NCI-H748 treated with DMSO at 0.1 percent for 48 hours (cell line): ENCODE measurements at regions not wholly inside any gene's neighbourhood (a gene's known extent, or its start where the extent isn't known, plus 50 kb on each side); places are given as distances from the start of the nearest gene placed in this dataset.

Experiments
- DNase-seq: peaks from one replicate; lab custom pipeline; 2025; lab: John Stamatoyannopoulos, UW

GRCh38 chr3:144073698-144074097 is 102.1 kb downstream of the DIPK2A start:
- no peak for DNase-seq

- DNase-seq: no peak
Observed at GRCh38 chr3:144079634-144080033, 108.0 kb downstream of the DIPK2A start.

GRCh38 chr3:144084929-144085328 is 113.3 kb downstream of the DIPK2A start:
- DNase-seq: no peak

GRCh38 chr3:144085964-144086363 is 114.3 kb downstream of the DIPK2A start:
- DNase-seq: peak; percentile 34

GRCh38 chr3:144096016-144096415 is 124.4 kb downstream of the DIPK2A start:
- DNase-seq: no peak

GRCh38 chr3:144097163-144097562 is 125.5 kb downstream of the DIPK2A start:
- DNase-seq: no peak

GRCh38 chr3:144098691-144099090 is 127.1 kb downstream of the DIPK2A start:
- DNase-seq: no peak

- no peak for DNase-seq
Observed at GRCh38 chr3:144102421-144102820, 130.8 kb downstream of the DIPK2A start.

GRCh38 chr3:144104186-144104585 is 132.6 kb downstream of the DIPK2A start:
- DNase-seq: peak; percentile 71

- DNase-seq: no peak
Observed at GRCh38 chr3:144104679-144105078, 133.1 kb downstream of the DIPK2A start.

GRCh38 chr3:144105542-144105941 is 133.9 kb downstream of the DIPK2A start:
- DNase-seq: no peak

GRCh38 chr3:144106970-144107369 is 135.3 kb downstream of the DIPK2A start:
- DNase-seq: no peak

GRCh38 chr3:144107923-144108322 is 136.3 kb downstream of the DIPK2A start:
- peak; percentile 55 for DNase-seq

- no peak for DNase-seq
Observed at GRCh38 chr3:144109944-144110343, 138.3 kb downstream of the DIPK2A start.

- DNase-seq: no peak
Observed at GRCh38 chr3:144112036-144112435, 140.4 kb downstream of the DIPK2A start.

- DNase-seq: no peak
Observed at GRCh38 chr3:144112437-144112836, 140.8 kb downstream of the DIPK2A start.

GRCh38 chr3:144114767-144115166 is 143.1 kb downstream of the DIPK2A start:
- DNase-seq: no peak

- DNase-seq: no peak
Observed at GRCh38 chr3:144119633-144120032, 148.0 kb downstream of the DIPK2A start.

GRCh38 chr3:144121661-144122060 is 150.0 kb downstream of the DIPK2A start:
- DNase-seq: no peak

GRCh38 chr3:144127014-144127413 is 155.4 kb downstream of the DIPK2A start:
- no peak for DNase-seq

- no peak for DNase-seq
Observed at GRCh38 chr3:144127700-144128099, 156.1 kb downstream of the DIPK2A start.

GRCh38 chr3:144128108-144128892 is 156.7 kb downstream of the DIPK2A start:
- DNase-seq: no peak

- DNase-seq: no peak
Observed at GRCh38 chr3:144129536-144130214, 158.1 kb downstream of the DIPK2A start.

GRCh38 chr3:144141074-144141473 is 169.5 kb downstream of the DIPK2A start:
- no peak for DNase-seq
